ENCODE measurements at regions not wholly inside any gene's neighbourhood (a gene's known extent, or its start where the extent isn't known, plus 50 kb on each side); places are given as distances from the start of the nearest gene placed in this dataset.

DNA sequence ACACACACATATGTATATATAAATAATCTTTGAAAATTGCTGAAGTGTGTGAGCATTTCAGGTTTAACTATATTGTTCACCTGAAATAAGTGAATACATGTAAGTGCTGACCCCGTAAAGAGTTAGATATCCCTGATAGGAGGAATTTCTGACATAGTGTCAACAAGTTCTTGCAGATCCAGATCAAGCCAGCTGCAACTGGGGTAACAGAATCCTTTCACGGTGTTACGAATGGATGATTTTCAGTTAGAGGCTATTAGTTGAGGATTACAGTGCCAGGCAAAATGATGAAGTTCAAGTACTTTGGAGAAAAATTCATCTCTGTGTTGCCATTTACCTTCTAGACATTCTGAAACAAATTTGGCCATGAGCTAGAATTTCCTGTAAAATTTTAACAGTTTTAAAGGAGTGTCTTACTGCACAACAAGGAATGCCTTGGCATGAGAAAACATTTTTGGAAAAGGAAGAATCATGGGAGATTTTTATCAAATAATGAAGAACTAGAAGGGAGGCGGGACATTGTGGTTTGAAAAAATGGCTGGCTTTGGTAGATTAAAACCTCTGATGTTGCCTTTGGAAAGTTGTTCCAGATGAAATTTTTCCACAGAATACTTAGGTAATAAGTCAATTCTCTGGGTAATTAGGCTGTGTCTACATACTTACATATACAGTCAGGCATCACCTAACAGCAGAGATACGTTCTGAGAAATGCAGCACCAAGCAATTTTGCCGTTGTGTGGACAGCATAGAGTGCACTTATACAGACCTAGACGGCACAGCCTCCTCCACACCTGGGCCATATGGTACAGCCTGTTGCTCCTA lies 84.4 kb upstream of the FAT1 start:
- Mint-ChIP-seq H3K4me1 (ENCODE audit: low read depth) (no peaks in the 10 kb centered on the region), H3K36me3 (ENCODE audit: insufficient read depth) (no peaks in the 10 kb centered on the region), H3K4me3 (no peak overlapping the region), H3K27me3 (ENCODE audit: low read depth) (no peaks in the 10 kb centered on the region), H3K9me3 (peaks cover 15% of the 10 kb centered on the region)
- ATAC-seq = no peak
- DNase-seq = no peak

DNA sequence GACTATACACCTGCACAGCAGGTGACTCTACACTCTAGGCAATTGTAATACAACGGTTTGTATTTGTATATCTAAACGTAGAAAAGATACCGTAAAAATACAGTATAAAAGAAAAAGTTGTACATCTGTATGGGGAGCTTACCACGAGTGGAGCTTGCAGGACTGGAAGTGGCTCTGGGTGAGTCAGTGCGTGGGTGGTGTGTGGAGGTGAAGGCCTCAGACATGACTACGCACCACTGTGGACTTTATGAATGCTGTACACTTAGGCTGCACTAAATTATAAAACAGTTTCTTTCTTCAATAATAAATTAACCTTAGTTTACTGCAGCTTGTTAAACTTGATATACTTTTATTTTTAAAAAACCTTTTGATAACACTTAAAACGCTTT lies 85.0 kb upstream of the FAT1 start:
- H3K36me3 Mint-ChIP-seq (ENCODE audit: insufficient read depth) = no peaks in the 10 kb centered on the region
- ATAC-seq (no peak), DNase-seq (no peak)
- no peaks in the 10 kb centered on the region for H3K4me1 Mint-ChIP-seq (ENCODE audit: low read depth)
- peaks cover 15% of the 10 kb centered on the region for H3K9me3 Mint-ChIP-seq
- no peaks in the 10 kb centered on the region for H3K27me3 Mint-ChIP-seq (ENCODE audit: low read depth)
- H3K4me3 Mint-ChIP-seq = no peak overlapping the region

GRCh38 chr4:186809070-186809469 lies 85.4 kb upstream of the FAT1 start:
- no peak for ATAC-seq
- Mint-ChIP-seq H3K36me3 (ENCODE audit: insufficient read depth) (no peaks in the 10 kb centered on the region), H3K27me3 (ENCODE audit: low read depth) (no peaks in the 10 kb centered on the region), H3K9me3 (peaks cover 10% of the 10 kb centered on the region), H3K4me1 (ENCODE audit: low read depth) (no peaks in the 10 kb centered on the region), H3K4me3 (no peak overlapping the region)
- no peak for DNase-seq

DNA sequence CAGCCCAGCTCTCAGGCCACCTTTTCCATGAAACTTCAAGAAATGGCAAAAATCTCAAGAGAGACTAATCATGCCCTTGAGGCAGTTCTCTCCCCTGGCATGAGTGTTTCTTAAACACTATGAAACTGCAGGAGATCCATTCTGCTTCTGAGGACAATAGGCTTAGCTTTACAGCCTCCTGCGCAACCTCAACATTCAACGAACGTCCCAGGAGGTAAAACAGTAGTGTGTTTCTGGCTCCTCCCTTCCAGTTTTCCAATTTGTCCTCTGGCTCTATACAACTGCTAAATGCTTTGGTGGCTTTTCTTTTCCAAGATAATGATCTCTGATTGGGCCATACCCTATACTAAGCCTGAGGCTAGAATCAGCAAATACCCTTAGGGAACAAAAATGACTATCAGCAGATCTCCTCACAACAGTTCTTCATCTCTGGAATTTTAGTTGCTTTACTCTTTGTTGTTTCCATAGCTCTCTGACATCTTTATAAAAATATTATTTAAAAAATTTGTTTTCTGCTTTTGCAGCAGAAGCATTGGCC lies 87.0 kb upstream of the FAT1 start:
- Mint-ChIP-seq H3K9me3 (peaks cover 10% of the 10 kb centered on the region), H3K4me1 (ENCODE audit: low read depth) (no peaks in the 10 kb centered on the region), H3K27me3 (ENCODE audit: low read depth) (no peaks in the 10 kb centered on the region), H3K36me3 (ENCODE audit: insufficient read depth) (no peaks in the 10 kb centered on the region), H3K4me3 (no peak overlapping the region)
- no peak for ATAC-seq
- DNase-seq = no peak

GRCh38 chr4:186812592-186812991 lies 88.9 kb upstream of the FAT1 start:
- no peak for ATAC-seq
- Mint-ChIP-seq H3K4me1 (ENCODE audit: low read depth) (no peaks in the 10 kb centered on the region), H3K9me3 (peaks cover 10% of the 10 kb centered on the region), H3K4me3 (no peak overlapping the region), H3K36me3 (ENCODE audit: insufficient read depth) (no peaks in the 10 kb centered on the region), H3K27me3 (ENCODE audit: low read depth) (no peaks in the 10 kb centered on the region)
- no peak for DNase-seq

DNA sequence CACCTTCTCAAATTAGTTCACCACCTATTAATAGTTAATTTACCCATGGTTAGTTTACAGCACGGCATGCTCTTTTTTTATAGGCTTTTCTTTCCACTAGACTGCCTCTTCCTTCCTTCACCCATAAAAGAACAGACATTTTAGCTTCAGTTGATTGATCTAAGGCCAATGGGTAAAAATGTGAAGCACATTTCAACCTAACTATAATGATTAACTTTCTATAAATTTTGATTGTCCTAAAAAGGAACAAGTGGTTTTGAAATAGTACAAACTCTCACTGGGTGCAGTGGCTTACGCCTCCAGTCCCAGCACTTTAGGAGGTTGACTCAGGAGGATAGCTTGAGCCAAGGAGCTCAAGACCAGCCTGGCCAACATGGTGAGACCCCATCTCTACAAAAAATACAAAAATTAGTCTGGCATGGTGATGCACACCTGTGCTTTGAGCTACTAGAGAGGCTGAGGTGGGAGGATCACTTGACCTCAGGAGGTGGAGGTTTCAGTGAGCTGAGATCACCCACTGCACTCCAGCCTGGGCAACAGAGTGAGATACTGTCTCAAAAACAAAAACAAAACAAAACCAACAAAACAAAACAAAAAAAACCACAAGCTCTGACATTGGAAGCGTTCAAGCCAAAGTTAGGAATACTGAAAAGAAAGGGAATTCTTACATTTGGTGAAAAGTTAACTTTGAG lies 89.9 kb upstream of the FAT1 start:
- no peak for ATAC-seq
- H3K4me1 Mint-ChIP-seq (ENCODE audit: low read depth) = no peaks in the 10 kb centered on the region
- H3K36me3 Mint-ChIP-seq (ENCODE audit: insufficient read depth) = no peaks in the 10 kb centered on the region
- no peak for DNase-seq
- no peaks in the 10 kb centered on the region for H3K27me3 Mint-ChIP-seq (ENCODE audit: low read depth)
- peaks cover 10% of the 10 kb centered on the region for H3K9me3 Mint-ChIP-seq
- no peak overlapping the region for H3K4me3 Mint-ChIP-seq

- no peak overlapping the region for H3K4me3 Mint-ChIP-seq
- DNase-seq (no peak), ATAC-seq (no peak)
- H3K9me3 Mint-ChIP-seq = peaks cover 10% of the 10 kb centered on the region
- H3K36me3 Mint-ChIP-seq (ENCODE audit: insufficient read depth) = no peaks in the 10 kb centered on the region
- H3K27me3 Mint-ChIP-seq (ENCODE audit: low read depth) = no peaks in the 10 kb centered on the region
- no peaks in the 10 kb centered on the region for H3K4me1 Mint-ChIP-seq (ENCODE audit: low read depth)
These were observed 90.9 kb upstream of the FAT1 start for GRCh38 chr4:186814535-186815070.

- Mint-ChIP-seq H3K27me3 (ENCODE audit: low read depth) (no peaks in the 10 kb centered on the region), H3K4me3 (no peak overlapping the region), H3K9me3 (peaks cover 5% of the 10 kb centered on the region), H3K36me3 (ENCODE audit: insufficient read depth) (no peaks in the 10 kb centered on the region), H3K4me1 (ENCODE audit: low read depth) (no peaks in the 10 kb centered on the region)
- no peak for ATAC-seq
- no peak for DNase-seq
These were observed 95.9 kb upstream of the FAT1 start for GRCh38 chr4:186819342-186820086.

GRCh38 chr4:186820391-186820891 lies 96.8 kb upstream of the FAT1 start:
- ATAC-seq = no peak
- no peak overlapping the region for H3K4me3 Mint-ChIP-seq
- DNase-seq = no peak
- H3K9me3 Mint-ChIP-seq = peaks cover 5% of the 10 kb centered on the region
- no peaks in the 10 kb centered on the region for H3K4me1 Mint-ChIP-seq (ENCODE audit: low read depth)
- H3K36me3 Mint-ChIP-seq (ENCODE audit: insufficient read depth) = no peaks in the 10 kb centered on the region
- H3K27me3 Mint-ChIP-seq (ENCODE audit: low read depth) = no peaks in the 10 kb centered on the region

- no peaks in the 10 kb centered on the region for H3K4me1 Mint-ChIP-seq (ENCODE audit: low read depth)
- DNase-seq (no peak), ATAC-seq (no peak)
- H3K36me3 Mint-ChIP-seq (ENCODE audit: insufficient read depth) = no peaks in the 10 kb centered on the region
- H3K9me3 Mint-ChIP-seq = peaks cover 10% of the 10 kb centered on the region
- no peak overlapping the region for H3K4me3 Mint-ChIP-seq
- H3K27me3 Mint-ChIP-seq (ENCODE audit: low read depth) = no peaks in the 10 kb centered on the region
These were observed 100.3 kb upstream of the FAT1 start for GRCh38 chr4:186823989-186824388.

- no peak overlapping the region for H3K4me3 Mint-ChIP-seq
- peaks cover 11% of the 10 kb centered on the region for H3K9me3 Mint-ChIP-seq
- no peak for ATAC-seq
- no peaks in the 10 kb centered on the region for H3K36me3 Mint-ChIP-seq (ENCODE audit: insufficient read depth)
- H3K4me1 Mint-ChIP-seq (ENCODE audit: low read depth) = no peaks in the 10 kb centered on the region
- no peaks in the 10 kb centered on the region for H3K27me3 Mint-ChIP-seq (ENCODE audit: low read depth)
- DNase-seq = no peak
These were observed 101.4 kb upstream of the FAT1 start for GRCh38 chr4:186825069-186825468.

- Mint-ChIP-seq H3K9me3 (peaks cover 15% of the 10 kb centered on the region), H3K4me1 (ENCODE audit: low read depth) (no peaks in the 10 kb centered on the region), H3K4me3 (no peak overlapping the region), H3K36me3 (ENCODE audit: insufficient read depth) (no peaks in the 10 kb centered on the region), H3K27me3 (ENCODE audit: low read depth) (no peaks in the 10 kb centered on the region)
- DNase-seq (no peak), ATAC-seq (no peak)
These were observed 102.3 kb upstream of the FAT1 start for GRCh38 chr4:186826006-186826405.

DNA sequence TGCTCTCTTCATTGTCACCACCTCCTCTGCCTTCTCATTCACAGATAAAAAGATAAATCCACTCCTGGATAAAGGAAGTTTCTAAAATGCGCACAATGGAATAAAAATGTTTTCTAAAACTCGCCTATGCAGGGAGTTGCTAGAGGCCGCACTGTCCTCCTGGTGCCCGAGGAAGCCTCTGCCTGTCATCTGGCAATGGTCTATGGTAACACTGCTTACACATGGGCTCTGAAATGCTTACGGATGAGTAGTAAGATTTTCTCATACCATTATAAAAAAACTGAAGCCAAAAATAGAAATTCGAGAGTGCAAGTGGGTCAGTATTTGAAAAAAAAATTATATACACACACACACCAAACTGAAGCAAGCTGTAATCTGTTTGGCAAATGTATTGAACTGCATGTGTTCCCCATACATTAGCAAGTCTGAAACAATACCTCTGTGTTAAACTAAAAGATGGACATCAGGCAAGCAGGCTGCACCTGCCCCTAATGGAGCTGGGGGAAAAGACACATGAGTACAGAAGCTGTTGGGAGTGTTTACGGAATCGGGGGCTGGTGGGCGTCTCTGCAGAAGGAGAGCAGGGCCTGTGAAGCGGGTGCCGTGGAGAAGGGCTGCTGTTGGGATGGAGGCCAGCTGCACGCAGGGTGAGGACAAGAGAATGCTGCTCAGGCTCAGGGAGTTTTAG lies 103.3 kb upstream of the FAT1 start:
- no peak for ATAC-seq
- DNase-seq = no peak
- Mint-ChIP-seq H3K4me1 (ENCODE audit: low read depth) (no peaks in the 10 kb centered on the region), H3K4me3 (no peak overlapping the region), H3K36me3 (ENCODE audit: insufficient read depth) (no peaks in the 10 kb centered on the region), H3K9me3 (peaks cover 10% of the 10 kb centered on the region), H3K27me3 (ENCODE audit: low read depth) (no peaks in the 10 kb centered on the region)

DNA sequence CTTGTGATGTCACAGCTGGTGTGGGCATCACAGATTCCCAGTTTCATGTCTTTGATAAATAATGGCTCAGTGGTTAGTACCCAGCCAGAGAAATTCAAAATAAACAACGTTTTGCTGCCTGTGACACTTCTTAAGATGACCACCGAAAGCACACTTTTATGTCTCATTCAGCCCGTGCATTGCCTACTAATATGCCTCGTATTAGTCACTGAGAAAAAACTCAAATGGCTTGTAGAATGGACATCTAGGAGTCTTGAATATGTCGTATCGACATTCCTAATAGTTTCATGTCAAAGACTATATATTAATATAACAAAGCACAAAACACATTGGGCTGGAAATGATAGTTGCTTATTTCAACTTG lies 103.9 kb upstream of the FAT1 start:
- DNase-seq (no peak), ATAC-seq (no peak)
- Mint-ChIP-seq H3K4me3 (no peak overlapping the region), H3K4me1 (ENCODE audit: low read depth) (no peaks in the 10 kb centered on the region), H3K36me3 (ENCODE audit: insufficient read depth) (no peaks in the 10 kb centered on the region), H3K27me3 (ENCODE audit: low read depth) (no peaks in the 10 kb centered on the region), H3K9me3 (peaks cover 10% of the 10 kb centered on the region)
